Hippocampal formation (tissue), 2 donors: ENCODE measurements at regions not wholly inside any gene's neighbourhood (a gene's known extent, or its start where the extent isn't known, plus 50 kb on each side); places are given as distances from the start of the nearest gene placed in this dataset.

ENCODE experiments used
- DNase-seq, 2 donors: peaks; one replicate each; lab custom pipeline; 2025; lab: John Stamatoyannopoulos, UW

GRCh38 chr9:109913461-109913810 lies 133.4 kb downstream of the PALM2AKAP2 start:
- no peak for DNase-seq

- DNase-seq = no peak
These were observed 134.5 kb downstream of the PALM2AKAP2 start for GRCh38 chr9:109914280-109915027.

GRCh38 chr9:109916316-109916715 lies 136.3 kb downstream of the PALM2AKAP2 start:
- no peak for DNase-seq

- no peak for DNase-seq
These were observed 138.6 kb downstream of the PALM2AKAP2 start for GRCh38 chr9:109918339-109919163.

GRCh38 chr9:109919736-109920408 lies 139.9 kb downstream of the PALM2AKAP2 start:
- DNase-seq = no peak

- DNase-seq = no peak
These were observed 142.8 kb downstream of the PALM2AKAP2 start for GRCh38 chr9:109922617-109923470.

- DNase-seq = no peak
These were observed 143.4 kb downstream of the PALM2AKAP2 start for GRCh38 chr9:109923471-109923760.

GRCh38 chr9:109923806-109924205 lies 143.8 kb downstream of the PALM2AKAP2 start:
- DNase-seq = no peak

- no peak for DNase-seq
These were observed 145.8 kb downstream of the PALM2AKAP2 start for GRCh38 chr9:109925799-109926198.

GRCh38 chr9:109926421-109926869 lies 146.4 kb downstream of the PALM2AKAP2 start:
- peak in 1 of 2 donors; percentile 6 for DNase-seq

- no peak for DNase-seq
These were observed 151.6 kb downstream of the PALM2AKAP2 start for GRCh38 chr9:109931623-109932022.

GRCh38 chr9:109934136-109934856 lies 154.3 kb downstream of the PALM2AKAP2 start:
- no peak for DNase-seq

GRCh38 chr9:109934857-109935215 lies 154.8 kb downstream of the PALM2AKAP2 start:
- no peak for DNase-seq

GRCh38 chr9:109935406-109936087 lies 155.5 kb downstream of the PALM2AKAP2 start:
- no peak for DNase-seq

GRCh38 chr9:109937861-109938453 lies 158.0 kb downstream of the PALM2AKAP2 start:
- no peak for DNase-seq

GRCh38 chr9:109939698-109940342 lies 159.8 kb downstream of the PALM2AKAP2 start:
- no peak for DNase-seq

GRCh38 chr9:109940561-109940960 lies 160.6 kb downstream of the PALM2AKAP2 start:
- no peak for DNase-seq

GRCh38 chr9:109941771-109942170 lies 161.8 kb downstream of the PALM2AKAP2 start:
- DNase-seq = no peak

GRCh38 chr9:109945573-109945972 lies 165.6 kb downstream of the PALM2AKAP2 start:
- no peak for DNase-seq

GRCh38 chr9:109948453-109948852 lies 168.5 kb downstream of the PALM2AKAP2 start:
- DNase-seq = no peak
